CD4-positive, alpha-beta T cell (primary cell): ENCODE measurements at regions not wholly inside any gene's neighbourhood (a gene's known extent, or its start where the extent isn't known, plus 50 kb on each side); places are given as distances from the start of the nearest gene placed in this dataset.
A peak's percentile ranks its signal among the peaks of the same experiment; 100 is the strongest.

ENCODE experiments used
- ATAC-seq: fragments of 200-7000 bp; cut with Tn5 transposase; one replicate; pipeline ENCODE4 v1.10.0; 2022; ENCODE audit warnings: mild to moderate bottlenecking; ENCODE audit not compliant: poor library complexity
- CTCF ChIA-PET: fragments of 350-600 bp; sonication (Branson Sonifier 250); formaldehyde crosslinking; loops from one replicate; lab custom pipeline; 2021; ENCODE audit warnings: antibody characterized with exemption, inconsistent platforms; lab: Charles Lee
- POLR2A ChIA-PET: fragments of 350-600 bp; sonication (Branson Sonifier 250); formaldehyde crosslinking; loops from one replicate; lab custom pipeline; 2021; ENCODE audit warnings: antibody characterized with exemption, inconsistent platforms; lab: Charles Lee
- DNase-seq, 14 experiments: peaks; one replicate each; pipeline ENCODE4 v3.0.0-alpha.2; 2013 to 2020; ENCODE audit warnings: mixed read lengths in 2 of 14
- H3K27ac ChIP-seq, 2 donors: one replicate each; pipeline versions ENCODE4 v1.5.1 to v1.7.0; 2013; ENCODE audit warnings: low read length in 2 of 2, low read depth in 1 of 2, mild to moderate bottlenecking in 1 of 2
- H3K27me3 ChIP-seq, 2 experiments: 1 replicate in 1 of 2; 2 replicates in 1 of 2; pipeline versions ENCODE4 v1.6.1 to v1.7.0; 2013; ENCODE audit warnings: low read length in 2 of 2, control low read depth in 1 of 2, mild to moderate bottlenecking in 1 of 2, moderate library complexity in 1 of 2; ENCODE audit not compliant: insufficient read depth in 2 of 2, control insufficient read depth in 1 of 2
- H3K36me3 ChIP-seq: one replicate; pipeline ENCODE4 v1.6.1; 2013; ENCODE audit warnings: low read length, control low read depth; ENCODE audit not compliant: insufficient read depth
- H3K4me1 ChIP-seq: one replicate; pipeline ENCODE4 v1.6.1; 2013; ENCODE audit warnings: low read length, control low read depth; ENCODE audit not compliant: insufficient read depth
- H3K4me3 ChIP-seq: one replicate; pipeline ENCODE4 v1.5.1; 2013; ENCODE audit warnings: mild to moderate bottlenecking, low read length, moderate library complexity
- H3K9me3 ChIP-seq, 2 experiments: 1 replicate in 1 of 2; 2 replicates in 1 of 2; pipeline versions ENCODE4 v1.6.1 to v1.7.0; 2013; ENCODE audit warnings: low read length in 2 of 2, mild to moderate bottlenecking in 2 of 2, control low read depth in 1 of 2, moderate library complexity in 1 of 2; ENCODE audit not compliant: control insufficient read depth in 1 of 2, insufficient read depth in 1 of 2
- H3K27ac Mint-ChIP-seq: one replicate; pipeline ENCODE4 v1.8.0; 2020; ENCODE audit warnings: mixed read lengths
- H3K27me3 Mint-ChIP-seq: one replicate; pipeline ENCODE4 v1.8.0; 2021; ENCODE audit warnings: mixed read lengths
- H3K36me3 Mint-ChIP-seq: one replicate; pipeline ENCODE4 v1.8.0; 2021; ENCODE audit warnings: low read depth, mixed read lengths
- H3K4me1 Mint-ChIP-seq: one replicate; pipeline ENCODE4 v1.8.0; 2021; ENCODE audit warnings: low read depth, mixed read lengths
- H3K4me3 Mint-ChIP-seq: one replicate; pipeline ENCODE4 v1.8.0; 2020; ENCODE audit warnings: mild to moderate bottlenecking, mixed read lengths
- H3K9me3 Mint-ChIP-seq: one replicate; pipeline ENCODE4 v1.8.0; 2020; ENCODE audit warnings: mixed read lengths
- intact Hi-C, 2 experiments: fragments of 100-400 bp; cut with DNase I in 1 of 2; cut with micrococcal nuclease in 1 of 2; formaldehyde crosslinking; loops; one replicate each; pipeline versions ENCODE4 v1.15.1 to v1.9.0; 2023 to 2025; cut with DNase I, micrococcal nuclease
- TF ChIP-seq, protein P1 (sequence below): fragments of 200-600 bp; IDR thresholded peaks from one replicate; pipeline ENCODE4 v1.8.0; 2022; ENCODE audit warnings: antibody characterized with exemption, mild to moderate bottlenecking

DNA sequence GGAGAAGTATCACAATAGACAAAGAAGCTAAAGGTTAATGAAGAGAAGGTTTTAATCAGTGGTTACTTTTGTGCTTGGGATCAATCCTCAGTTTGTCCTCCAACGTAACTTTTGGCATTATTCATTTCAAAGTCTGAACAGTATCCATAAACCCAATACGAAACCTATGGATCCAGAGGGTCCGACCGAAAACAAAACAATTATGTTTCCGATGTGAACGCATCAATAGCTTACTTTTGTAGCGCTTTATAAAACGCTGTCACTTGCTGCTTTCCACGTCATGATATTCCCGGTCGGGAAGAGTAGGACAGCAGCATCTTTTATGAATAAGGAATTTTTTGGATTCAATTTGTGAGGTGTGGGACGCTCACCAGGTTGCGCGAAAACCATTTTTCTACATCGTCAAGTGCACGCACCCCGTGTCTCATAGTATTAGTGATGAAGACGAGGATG lies 383.8 kb downstream of the ZFHX3 start:
- H3K36me3 Mint-ChIP-seq, result peaks cover 13% of the 10 kb centered on the region
- no peaks in the 10 kb centered on the region for H3K27me3 ChIP-seq
- ATAC-seq, result no peak
- TF ChIP-seq, protein P1, sequence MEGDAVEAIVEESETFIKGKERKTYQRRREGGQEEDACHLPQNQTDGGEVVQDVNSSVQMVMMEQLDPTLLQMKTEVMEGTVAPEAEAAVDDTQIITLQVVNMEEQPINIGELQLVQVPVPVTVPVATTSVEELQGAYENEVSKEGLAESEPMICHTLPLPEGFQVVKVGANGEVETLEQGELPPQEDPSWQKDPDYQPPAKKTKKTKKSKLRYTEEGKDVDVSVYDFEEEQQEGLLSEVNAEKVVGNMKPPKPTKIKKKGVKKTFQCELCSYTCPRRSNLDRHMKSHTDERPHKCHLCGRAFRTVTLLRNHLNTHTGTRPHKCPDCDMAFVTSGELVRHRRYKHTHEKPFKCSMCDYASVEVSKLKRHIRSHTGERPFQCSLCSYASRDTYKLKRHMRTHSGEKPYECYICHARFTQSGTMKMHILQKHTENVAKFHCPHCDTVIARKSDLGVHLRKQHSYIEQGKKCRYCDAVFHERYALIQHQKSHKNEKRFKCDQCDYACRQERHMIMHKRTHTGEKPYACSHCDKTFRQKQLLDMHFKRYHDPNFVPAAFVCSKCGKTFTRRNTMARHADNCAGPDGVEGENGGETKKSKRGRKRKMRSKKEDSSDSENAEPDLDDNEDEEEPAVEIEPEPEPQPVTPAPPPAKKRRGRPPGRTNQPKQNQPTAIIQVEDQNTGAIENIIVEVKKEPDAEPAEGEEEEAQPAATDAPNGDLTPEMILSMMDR, result no peak
- no peak for DNase-seq
- H3K4me1 ChIP-seq, result peaks cover 9% of the 10 kb centered on the region
- no peaks in the 10 kb centered on the region for H3K9me3 ChIP-seq
- CTCF ChIA-PET, result no interaction called here
- peak overlapping the region; percentile 77 for H3K4me3 ChIP-seq
- H3K4me1 Mint-ChIP-seq, result peaks cover 15% of the 10 kb centered on the region
- no peaks in the 10 kb centered on the region for H3K36me3 ChIP-seq
- peak overlapping the region; percentile 98 for H3K4me3 Mint-ChIP-seq
- intact Hi-C loops, result loop anchor here in 1 of 2 experiments (10.0 kb wide), 6 partner anchors 121 to 1941 kb away; partner anchors contain the start of genes DHX38, GLG1, PSMD7 and TXNL4B
- H3K9me3 Mint-ChIP-seq, result no peaks in the 10 kb centered on the region
- H3K27ac Mint-ChIP-seq, result peak overlapping the region; percentile 85
- H3K27ac ChIP-seq, result no peak overlapping the region
- POLR2A ChIA-PET, result interaction anchor here (1.6 kb wide), 1 partner anchor 571 kb away, joined by 6 read pairs; the partner anchor contains the start of genes DHX38 and TXNL4B
- H3K27me3 Mint-ChIP-seq, result peaks cover 4% of the 10 kb centered on the region

DNA sequence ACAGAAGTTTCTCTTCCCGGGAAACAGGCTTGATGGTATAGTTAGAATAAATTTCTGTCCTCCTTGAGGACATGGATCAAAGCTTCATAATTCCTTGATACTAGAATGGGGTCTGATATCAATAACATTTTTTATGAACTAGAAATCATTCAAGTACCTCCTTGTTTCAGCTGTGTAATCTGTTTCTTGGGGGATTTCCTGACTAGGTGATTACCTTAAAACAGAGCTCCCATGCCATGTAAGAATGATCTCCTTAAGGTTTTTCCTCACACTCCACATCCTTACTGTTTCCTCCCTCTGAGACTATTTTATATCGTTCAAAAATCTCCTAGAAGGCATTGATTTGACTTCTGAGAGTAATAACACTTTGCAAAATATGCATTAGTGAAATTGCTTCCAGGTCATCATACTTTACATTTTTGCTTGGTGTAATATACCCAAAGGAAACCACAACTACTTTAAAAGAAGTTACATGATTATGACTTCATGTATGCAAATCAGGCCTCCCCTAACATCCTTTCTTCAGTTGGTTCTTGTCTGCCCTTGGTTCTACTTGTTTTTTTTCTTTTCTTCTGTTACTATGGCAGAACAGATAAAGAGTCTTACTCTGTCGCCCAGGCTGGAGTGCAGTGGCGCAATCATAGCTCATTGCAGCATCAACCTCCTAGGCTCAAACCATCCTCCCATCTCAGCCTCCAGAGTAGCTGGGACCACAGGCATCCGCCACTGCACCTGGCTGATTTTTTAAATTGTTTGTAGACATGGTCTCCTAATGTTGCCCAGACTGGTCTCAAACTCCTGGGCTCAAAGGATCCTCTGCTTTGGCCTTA lies 388.8 kb downstream of the ZFHX3 start:
- ATAC-seq (no peak), DNase-seq (peak in 1 of 14 experiments; percentile 37)
- Histone ChIP-seq H3K4me3 (no peak overlapping the region), H3K9me3 (no peaks in the 10 kb centered on the region), H3K4me1 (peaks cover 7% of the 10 kb centered on the region), H3K27me3 (no peaks in the 10 kb centered on the region), H3K27ac (no peak overlapping the region), H3K36me3 (no peaks in the 10 kb centered on the region)
- intact Hi-C loops, result no loop called here
- TF ChIP-seq, protein P1, result no peak
- Mint-ChIP-seq H3K4me1 (peaks cover 5% of the 10 kb centered on the region), H3K9me3 (no peaks in the 10 kb centered on the region), H3K27me3 (peaks cover 19% of the 10 kb centered on the region), H3K27ac (no peak overlapping the region), H3K36me3 (no peaks in the 10 kb centered on the region), H3K4me3 (no peak overlapping the region)
- POLR2A ChIA-PET, result no interaction called here
- CTCF ChIA-PET, result no interaction called here

DNA sequence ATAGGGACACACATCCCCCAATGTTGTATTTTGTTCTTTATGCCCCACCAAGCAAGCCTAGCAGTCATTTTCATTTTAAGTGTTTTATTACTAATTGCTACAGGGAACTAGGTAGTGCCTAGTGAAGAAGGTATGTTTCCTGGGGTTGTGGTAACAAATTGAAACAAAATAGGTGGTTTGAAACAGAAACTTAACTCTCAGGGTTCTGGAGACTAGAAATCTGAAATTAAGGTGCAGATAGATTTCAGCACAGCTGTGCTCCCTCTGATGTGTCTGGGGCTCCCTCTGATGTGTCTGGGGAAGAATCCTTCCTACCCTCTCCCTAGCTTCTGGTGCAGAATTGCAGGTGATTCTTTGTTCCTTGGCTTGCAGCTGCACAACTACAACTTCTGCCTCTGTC lies 390.1 kb downstream of the ZFHX3 start:
- no peaks in the 10 kb centered on the region for H3K4me1 ChIP-seq
- Mint-ChIP-seq H3K4me3 (no peak overlapping the region), H3K4me1 (no peaks in the 10 kb centered on the region), H3K27me3 (peaks cover 19% of the 10 kb centered on the region), H3K36me3 (no peaks in the 10 kb centered on the region), H3K9me3 (no peaks in the 10 kb centered on the region), H3K27ac (no peak overlapping the region)
- H3K9me3 ChIP-seq, result peaks cover 0 to 4% of the 10 kb centered on the region in 2 experiments
- no peak for DNase-seq
- TF ChIP-seq, protein P1, result no peak
- H3K27ac ChIP-seq, result no peak overlapping the region
- no peaks in the 10 kb centered on the region for H3K36me3 ChIP-seq
- H3K4me3 ChIP-seq, result no peak overlapping the region
- H3K27me3 ChIP-seq, result no peaks in the 10 kb centered on the region
- intact Hi-C loops, result no loop called here
- CTCF ChIA-PET, result no interaction called here
- ATAC-seq, result no peak
- POLR2A ChIA-PET, result no interaction called here
